ENCODE measurements at regions not wholly inside any gene's neighbourhood (a gene's known extent, or its start where the extent isn't known, plus 50 kb on each side); places are given as distances from the start of the nearest gene placed in this dataset.

GRCh38 chr22:49032821-49033220, 794.9 kb downstream of the BRD1 start:
- H2AFZ ChIP-seq (ENCODE audit: low read length) = no peak overlapping the region
- ChIA-PET POLR2A (no interaction called here), CTCF (ENCODE audit: low intra/inter-chr PET ratio, low total read pairs) (no interaction called here)
- H3K27ac ChIP-seq (ENCODE audit: extremely low read length, insufficient read depth, low read length) = no peak overlapping the region
- DNase-seq (ENCODE audit: low spot score) = no peak
- H3K4me3 ChIP-seq (replicated peaks in 1 of 3; ENCODE audit: insufficient read depth in 1 of 3, low read depth in 2 of 3, low read length in 3 of 3) = no peak overlapping the region
- FAIRE-seq = no peak
- no peak overlapping the region for H3K9ac ChIP-seq (ENCODE audit: insufficient read depth, low read depth, low read length)
- no peak for TF ChIP-seq ZNF441 (CRISPR knock-in tag; IDR thresholded peaks at IDR 0.05; ENCODE audit: borderline replicate concordance)
- no peak for TF ChIP-seq CERS6 (CRISPR knock-in tag; IDR thresholded peaks at IDR 0.05)
- no peak for TF ChIP-seq ZFP91 (CRISPR knock-in tag; IDR thresholded peaks at IDR 0.05; ENCODE audit: borderline replicate concordance)
- TF ChIP-seq HDAC1 (CRISPR knock-in tag; IDR thresholded peaks at IDR 0.05) = no peak
- no peak for TF ChIP-seq ZNF230 (CRISPR knock-in tag; IDR thresholded peaks at IDR 0.05)
- H3K36me3 ChIP-seq (replicated peaks in 1 of 2; ENCODE audit: control insufficient read depth in 1 of 2, insufficient read depth in 2 of 2, low read length in 2 of 2) = no peaks in the 10 kb centered on the region
- WGBS (ENCODE audit: low lambda C conversion rate) = 19% methylated on average over 8 of the region's 17 CpGs
- no TSS peak for BruUV-seq (replicated peaks)
- ATAC-seq = no peak
- H3K27me3 ChIP-seq (ENCODE audit: control insufficient read depth in 1 of 2, insufficient read depth in 2 of 2, low read length in 2 of 2) = peaks cover 6 to 41% of the 10 kb centered on the region in 2 experiments; a peak in 4 of 5 replicates
- H3K4me2 ChIP-seq (ENCODE audit: low read depth, low read length) = no peak overlapping the region
- no peaks in the 10 kb centered on the region for H3K4me1 ChIP-seq (ENCODE audit: insufficient read depth, low read length)
- in situ Hi-C loops (cut with HindIII; ENCODE audit: extremely low pct_ligation_motif_present, low pct_unique_long_range_greater_than_20kb) (no loop called here), intact Hi-C loops (cut with micrococcal nuclease; ENCODE audit: unreplicated experiment) (no loop called here)
- no peaks in the 10 kb centered on the region for H3K9me3 ChIP-seq (ENCODE audit: low read length)
- no peaks in the 10 kb centered on the region for H3K79me2 ChIP-seq (ENCODE audit: insufficient read depth, low read length)
- no peaks in the 10 kb centered on the region for H4K20me1 ChIP-seq (ENCODE audit: insufficient read depth, low read length)

- H3K79me2 ChIP-seq (ENCODE audit: insufficient read depth, low read length) = no peaks in the 10 kb centered on the region
- H3K4me3 ChIP-seq (replicated peaks in 1 of 3; ENCODE audit: insufficient read depth in 1 of 3, low read depth in 2 of 3, low read length in 3 of 3) = no peak overlapping the region
- FAIRE-seq (no peak), DNase-seq (ENCODE audit: low spot score) (no peak), ATAC-seq (no peak)
- in situ Hi-C loops (cut with HindIII; ENCODE audit: extremely low pct_ligation_motif_present, low pct_unique_long_range_greater_than_20kb) = no loop called here
- CTCF ChIA-PET (ENCODE audit: low intra/inter-chr PET ratio, low total read pairs) = no interaction called here
- intact Hi-C loops (cut with micrococcal nuclease; ENCODE audit: unreplicated experiment) = no loop called here
- POLR2A ChIA-PET = no interaction called here
- H3K36me3 ChIP-seq (replicated peaks in 1 of 2; ENCODE audit: control insufficient read depth in 1 of 2, insufficient read depth in 2 of 2, low read length in 2 of 2) = no peaks in the 10 kb centered on the region
- BruUV-seq (replicated peaks) = no TSS peak
- peaks cover 9 to 51% of the 10 kb centered on the region in 2 experiments; a peak in 4 of 5 replicates for H3K27me3 ChIP-seq (ENCODE audit: control insufficient read depth in 1 of 2, insufficient read depth in 2 of 2, low read length in 2 of 2)
- no peak overlapping the region for H3K27ac ChIP-seq (ENCODE audit: extremely low read length, insufficient read depth, low read length)
- H3K9ac ChIP-seq (ENCODE audit: insufficient read depth, low read depth, low read length) = no peak overlapping the region
- no peaks in the 10 kb centered on the region for H4K20me1 ChIP-seq (ENCODE audit: insufficient read depth, low read length)
- no peaks in the 10 kb centered on the region for H3K4me1 ChIP-seq (ENCODE audit: insufficient read depth, low read length)
- no peak overlapping the region for H3K4me2 ChIP-seq (ENCODE audit: low read depth, low read length)
- no peaks in the 10 kb centered on the region for H3K9me3 ChIP-seq (ENCODE audit: low read length)
- WGBS (ENCODE audit: low lambda C conversion rate) = 9% methylated on average over 5 of the region's 6 CpGs
- no peak overlapping the region for H2AFZ ChIP-seq (ENCODE audit: low read length)
- TF ChIP-seq CBFB (CRISPR knock-in tag; IDR thresholded peaks at IDR 0.05) (no peak), TRIM24 (CRISPR knock-in tag; IDR thresholded peaks at IDR 0.05) (no peak), PRDM4 (CRISPR knock-in tag; IDR thresholded peaks at IDR 0.05; ENCODE audit: borderline replicate concordance) (no peak), MZF1 (CRISPR knock-in tag; IDR thresholded peaks at IDR 0.05; ENCODE audit: borderline replicate concordance) (no peak), JDP2 (CRISPR knock-in tag; IDR thresholded peaks at IDR 0.05; ENCODE audit: borderline replicate concordance) (no peak), CREB1 (IDR thresholded peaks at IDR 0.05) (no peak), CREB1 (CRISPR knock-in tag; IDR thresholded peaks at IDR 0.05) (no peak), RFX3 (CRISPR knock-in tag; IDR thresholded peaks at IDR 0.05) (no peak), ZNF749 (CRISPR knock-in tag; IDR thresholded peaks at IDR 0.05; ENCODE audit: borderline replicate concordance) (no peak), GATAD1 (CRISPR knock-in tag; IDR thresholded peaks at IDR 0.05) (no peak)
Measured at GRCh38 chr22:49031746-49032330, 795.8 kb downstream of the BRD1 start.

All from HepG2 (cell line).